GM12801 (cell line): ENCODE measurements at regions not wholly inside any gene's neighbourhood (a gene's known extent, or its start where the extent isn't known, plus 50 kb on each side); places are given as distances from the start of the nearest gene placed in this dataset.

Source experiments
- TF ChIP-seq, protein P1 (sequence below): IDR thresholded peaks from one replicate; pipeline ENCODE4 v1.5.1; 2011; ENCODE audit warnings: control low read depth; ENCODE audit not compliant: insufficient read length; ENCODE audit errors: extremely low read depth

DNA sequence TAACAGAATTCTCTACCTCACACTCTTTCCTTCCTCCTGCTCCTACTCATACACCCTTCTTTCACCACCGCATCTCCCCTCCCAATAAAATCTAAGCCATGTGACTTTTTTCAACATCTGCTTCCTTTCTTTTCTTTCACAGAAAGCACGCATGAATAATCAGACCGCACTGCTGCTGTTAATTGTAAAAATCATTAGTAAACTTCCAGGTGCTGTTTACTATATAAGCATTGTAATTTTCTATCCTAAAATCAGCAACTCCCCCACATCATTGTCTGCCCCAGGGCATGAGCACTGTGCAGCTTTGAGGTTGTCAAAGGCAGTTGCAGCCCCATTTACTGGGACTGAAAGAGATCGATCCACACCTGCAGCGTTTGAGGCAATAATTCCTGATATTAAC lies 782.6 kb upstream of the ID2 start:
- TF ChIP-seq, protein P1, sequence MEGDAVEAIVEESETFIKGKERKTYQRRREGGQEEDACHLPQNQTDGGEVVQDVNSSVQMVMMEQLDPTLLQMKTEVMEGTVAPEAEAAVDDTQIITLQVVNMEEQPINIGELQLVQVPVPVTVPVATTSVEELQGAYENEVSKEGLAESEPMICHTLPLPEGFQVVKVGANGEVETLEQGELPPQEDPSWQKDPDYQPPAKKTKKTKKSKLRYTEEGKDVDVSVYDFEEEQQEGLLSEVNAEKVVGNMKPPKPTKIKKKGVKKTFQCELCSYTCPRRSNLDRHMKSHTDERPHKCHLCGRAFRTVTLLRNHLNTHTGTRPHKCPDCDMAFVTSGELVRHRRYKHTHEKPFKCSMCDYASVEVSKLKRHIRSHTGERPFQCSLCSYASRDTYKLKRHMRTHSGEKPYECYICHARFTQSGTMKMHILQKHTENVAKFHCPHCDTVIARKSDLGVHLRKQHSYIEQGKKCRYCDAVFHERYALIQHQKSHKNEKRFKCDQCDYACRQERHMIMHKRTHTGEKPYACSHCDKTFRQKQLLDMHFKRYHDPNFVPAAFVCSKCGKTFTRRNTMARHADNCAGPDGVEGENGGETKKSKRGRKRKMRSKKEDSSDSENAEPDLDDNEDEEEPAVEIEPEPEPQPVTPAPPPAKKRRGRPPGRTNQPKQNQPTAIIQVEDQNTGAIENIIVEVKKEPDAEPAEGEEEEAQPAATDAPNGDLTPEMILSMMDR, result no peak

- TF ChIP-seq, protein P1, result no peak
These were observed 781.9 kb upstream of the ID2 start for GRCh38 chr2:7899923-7900322.

DNA sequence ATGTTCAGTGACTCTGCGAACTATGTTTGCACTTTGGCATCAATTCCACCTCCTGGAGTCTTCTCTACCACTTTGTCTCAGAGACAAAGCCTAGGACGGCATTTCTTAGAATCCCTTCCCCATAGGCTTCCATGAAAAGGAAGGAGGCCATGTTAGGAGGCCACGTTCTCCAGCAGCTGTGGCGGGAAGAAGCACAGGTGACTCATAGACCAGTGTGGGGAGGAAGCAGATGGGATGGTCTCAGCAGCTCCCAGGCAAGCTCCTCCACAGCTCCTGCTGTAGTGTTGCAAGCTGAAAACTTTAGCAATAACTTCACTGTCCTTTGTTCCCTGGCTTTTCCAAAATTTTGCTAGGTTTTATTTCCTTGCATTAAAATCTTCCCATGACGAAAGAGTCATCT lies 781.3 kb upstream of the ID2 start:
- TF ChIP-seq, protein P1, result no peak

GRCh38 chr2:7902251-7902765 lies 779.5 kb upstream of the ID2 start:
- TF ChIP-seq, protein P1, result no peak

- TF ChIP-seq, protein P1, result no peak
These were observed 777.5 kb upstream of the ID2 start for GRCh38 chr2:7904319-7904718.

GRCh38 chr2:7905756-7906155 lies 776.1 kb upstream of the ID2 start:
- TF ChIP-seq, protein P1, result no peak

DNA sequence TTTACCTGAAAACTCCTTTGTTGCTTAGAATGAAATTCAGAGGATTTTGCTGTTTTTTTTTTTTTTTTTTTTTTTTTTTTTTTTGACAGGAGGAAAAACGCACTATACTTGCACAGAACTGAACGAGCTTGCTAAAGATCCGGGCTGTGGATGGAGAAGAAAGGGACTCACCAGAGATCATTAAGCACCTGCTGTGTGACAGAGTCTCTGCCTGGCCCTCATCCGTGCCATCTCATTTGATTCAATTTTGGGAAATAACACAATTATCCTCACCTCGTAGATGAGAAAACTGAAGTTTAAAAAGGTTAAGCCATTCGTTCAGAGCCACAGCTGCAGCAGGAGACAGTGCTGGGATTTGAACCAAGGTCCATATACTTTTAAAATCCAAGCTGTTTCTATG lies 775.4 kb upstream of the ID2 start:
- TF ChIP-seq, protein P1, result no peak

GRCh38 chr2:7907041-7907440 lies 774.8 kb upstream of the ID2 start:
- TF ChIP-seq, protein P1, result no peak
